SH-SY5Y (cell line): ENCODE measurements at regions not wholly inside any gene's neighbourhood (a gene's known extent, or its start where the extent isn't known, plus 50 kb on each side); places are given as distances from the start of the nearest gene placed in this dataset.

ENCODE experiments used
- GATA2 ChIP-seq: IDR thresholded peaks from 2 replicates; pipeline ENCODE4 v1.6.1; 2011; ENCODE audit warnings: mild to moderate bottlenecking, low read depth, low read length
- GATA3 ChIP-seq: IDR thresholded peaks from 2 replicates; pipeline ENCODE4 v1.6.1; 2011; ENCODE audit warnings: low read depth, mild to moderate bottlenecking, low read length, moderate library complexity

GRCh38 chr4:134326866-134327265 lies 125.3 kb upstream of the PABPC4L start:
- no peak for TF ChIP-seq GATA3
- no peak for TF ChIP-seq GATA2

GRCh38 chr4:134324179-134324578 lies 122.6 kb upstream of the PABPC4L start:
- no peak for TF ChIP-seq GATA2
- no peak for TF ChIP-seq GATA3

- TF ChIP-seq GATA3 (no peak), GATA2 (no peak)
These were observed 118.5 kb upstream of the PABPC4L start for GRCh38 chr4:134320048-134320447.

GRCh38 chr4:134313591-134313990 lies 112.0 kb upstream of the PABPC4L start:
- TF ChIP-seq GATA2 (no peak), GATA3 (no peak)

- no peak for TF ChIP-seq GATA3
- TF ChIP-seq GATA2 = no peak
These were observed 108.1 kb upstream of the PABPC4L start for GRCh38 chr4:134309715-134310114.

- TF ChIP-seq GATA2 (no peak), GATA3 (no peak)
These were observed 107.3 kb upstream of the PABPC4L start for GRCh38 chr4:134308910-134309309.

- TF ChIP-seq GATA2 (no peak), GATA3 (no peak)
These were observed 96.7 kb upstream of the PABPC4L start for GRCh38 chr4:134298313-134298712.

- TF ChIP-seq GATA3 (no peak), GATA2 (no peak)
These were observed 96.2 kb upstream of the PABPC4L start for GRCh38 chr4:134297765-134298164.

- TF ChIP-seq GATA3 (no peak), GATA2 (no peak)
These were observed 81.1 kb upstream of the PABPC4L start for GRCh38 chr4:134282680-134283079.

GRCh38 chr4:134278675-134279074 lies 77.1 kb upstream of the PABPC4L start:
- TF ChIP-seq GATA3 (no peak), GATA2 (no peak)

GRCh38 chr4:134276476-134276875 lies 74.9 kb upstream of the PABPC4L start:
- TF ChIP-seq GATA2 = no peak
- TF ChIP-seq GATA3 = no peak

- TF ChIP-seq GATA3 (no peak), GATA2 (no peak)
These were observed 58.5 kb upstream of the PABPC4L start for GRCh38 chr4:134260126-134260525.
